ENCODE measurements at regions not wholly inside any gene's neighbourhood (a gene's known extent, or its start where the extent isn't known, plus 50 kb on each side); places are given as distances from the start of the nearest gene placed in this dataset.

- TF ChIP-seq, protein P1, sequence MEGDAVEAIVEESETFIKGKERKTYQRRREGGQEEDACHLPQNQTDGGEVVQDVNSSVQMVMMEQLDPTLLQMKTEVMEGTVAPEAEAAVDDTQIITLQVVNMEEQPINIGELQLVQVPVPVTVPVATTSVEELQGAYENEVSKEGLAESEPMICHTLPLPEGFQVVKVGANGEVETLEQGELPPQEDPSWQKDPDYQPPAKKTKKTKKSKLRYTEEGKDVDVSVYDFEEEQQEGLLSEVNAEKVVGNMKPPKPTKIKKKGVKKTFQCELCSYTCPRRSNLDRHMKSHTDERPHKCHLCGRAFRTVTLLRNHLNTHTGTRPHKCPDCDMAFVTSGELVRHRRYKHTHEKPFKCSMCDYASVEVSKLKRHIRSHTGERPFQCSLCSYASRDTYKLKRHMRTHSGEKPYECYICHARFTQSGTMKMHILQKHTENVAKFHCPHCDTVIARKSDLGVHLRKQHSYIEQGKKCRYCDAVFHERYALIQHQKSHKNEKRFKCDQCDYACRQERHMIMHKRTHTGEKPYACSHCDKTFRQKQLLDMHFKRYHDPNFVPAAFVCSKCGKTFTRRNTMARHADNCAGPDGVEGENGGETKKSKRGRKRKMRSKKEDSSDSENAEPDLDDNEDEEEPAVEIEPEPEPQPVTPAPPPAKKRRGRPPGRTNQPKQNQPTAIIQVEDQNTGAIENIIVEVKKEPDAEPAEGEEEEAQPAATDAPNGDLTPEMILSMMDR (IDR thresholded peaks at IDR 0.05), result no peak
- TF ChIP-seq POLR2AphosphoS5 (IDR thresholded peaks at IDR 0.05) (no peak), POLR2A (IDR thresholded peaks at IDR 0.05) (no peak)
Measured at GRCh38 chr2:182621191-182621590, 94.9 kb upstream of the DNAJC10 start.

Data from stomach (tissue), 4 donors.